Smooth muscle cell (in vitro differentiated cells): ENCODE measurements at regions not wholly inside any gene's neighbourhood (a gene's known extent, or its start where the extent isn't known, plus 50 kb on each side); places are given as distances from the start of the nearest gene placed in this dataset.

Experiments used
- DNase-seq: peaks from one replicate; lab custom pipeline; 2025; ENCODE audit not compliant: unreplicated experiment; lab: John Stamatoyannopoulos, UW
- H2AFZ ChIP-seq: fragments of 200-600 bp; sonication (generic); 2 replicates; pipeline ENCODE4 v1.6.0; 2016; ENCODE audit warnings: antibody characterized with exemption, low read depth, mild to moderate bottlenecking
- H3F3A ChIP-seq: fragments of 200-600 bp; sonication (generic); 2 replicates; pipeline ENCODE4 v1.6.0; 2017; ENCODE audit warnings: antibody characterized with exemption, low read depth
- H3K27ac ChIP-seq: fragments of 200-600 bp; sonication (generic); 2 replicates; pipeline ENCODE4 v1.5.1; 2016; ENCODE audit warnings: low read depth, mild to moderate bottlenecking
- H3K27me3 ChIP-seq: fragments of 200-600 bp; sonication (generic); 2 replicates; pipeline ENCODE4 v1.6.1; 2016; ENCODE audit warnings: low read depth, mild to moderate bottlenecking
- H3K36me3 ChIP-seq: fragments of 200-600 bp; sonication (generic); 2 replicates; pipeline ENCODE4 v1.5.1; 2016; ENCODE audit warnings: low read depth
- H3K4me1 ChIP-seq: fragments of 200-600 bp; sonication (generic); 2 replicates; pipeline ENCODE4 v1.5.1; 2016; ENCODE audit warnings: low read depth
- H3K4me2 ChIP-seq: fragments of 200-600 bp; sonication (generic); 2 replicates; pipeline ENCODE4 v1.6.0; 2016; ENCODE audit warnings: mild to moderate bottlenecking
- H3K4me3 ChIP-seq: fragments of 200-600 bp; sonication (generic); 2 replicates; pipeline ENCODE4 v1.5.1; 2016; ENCODE audit warnings: mild to moderate bottlenecking
- H3K79me2 ChIP-seq: fragments of 200-600 bp; sonication (generic); 2 replicates; pipeline ENCODE4 v1.6.0; 2016; ENCODE audit warnings: low read depth, mild to moderate bottlenecking
- H3K9ac ChIP-seq: fragments of 200-600 bp; sonication (generic); 2 replicates; pipeline ENCODE4 v1.6.0; 2016; ENCODE audit warnings: low read depth
- H3K9me3 ChIP-seq: fragments of 200-600 bp; sonication (generic); replicated peaks from 2 replicates; pipeline ENCODE4 v1.5.1; 2016; ENCODE audit warnings: low read depth
- H4K20me1 ChIP-seq: fragments of 200-600 bp; sonication (generic); 2 replicates; pipeline ENCODE4 v1.6.0; 2016; ENCODE audit warnings: low read depth
- WGBS: methylation state at CpG from one replicate; pipeline ENCODE4 v1.1.7; 2016; ENCODE audit warnings: low lambda C conversion rate; 5-methylcytosine and 5-hydroxymethylcytosine counted together
- TF ChIP-seq, protein P1 (sequence below): fragments of 200-600 bp; sonication (generic); IDR thresholded peaks from 2 replicates; pipeline ENCODE4 v1.5.1; 2017; ENCODE audit warnings: borderline replicate concordance, mild to moderate bottlenecking, antibody characterized with exemption; ENCODE audit not compliant: insufficient read depth, poor library complexity, severe bottlenecking

DNA sequence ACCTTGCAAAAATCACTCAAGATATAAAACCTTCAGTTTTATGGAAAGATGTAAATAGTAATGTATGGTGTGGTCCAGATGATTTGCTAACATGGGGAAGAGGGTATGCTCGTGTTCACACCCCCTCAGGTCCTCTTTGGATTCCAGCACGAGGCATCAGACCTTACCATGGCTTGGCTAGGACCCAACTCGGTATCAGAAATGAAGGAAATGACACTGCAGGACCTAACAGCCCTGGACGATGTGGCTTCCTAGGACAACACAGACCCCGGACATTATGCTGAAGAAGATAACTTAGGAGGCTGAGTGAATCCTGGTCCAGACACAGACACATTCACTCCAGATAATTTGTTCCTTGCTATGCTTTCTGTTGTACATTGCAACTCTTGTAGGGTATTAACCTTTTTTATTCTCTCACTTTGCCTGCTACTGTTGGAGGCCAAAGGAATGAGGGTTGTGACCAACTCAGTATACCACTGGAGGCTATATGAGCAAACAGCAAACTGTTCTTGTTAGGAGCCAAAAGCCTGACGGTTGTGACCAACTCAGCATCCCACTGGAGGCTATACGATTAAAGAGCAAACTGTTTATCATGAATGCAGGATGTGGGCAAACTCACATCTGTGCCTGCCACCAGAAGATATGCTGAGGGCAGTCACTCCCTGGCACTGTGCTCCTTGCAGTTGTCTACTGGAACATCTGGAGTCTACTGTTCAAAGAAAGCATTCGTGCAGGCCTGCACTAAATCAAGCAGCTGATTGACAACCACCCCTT, 121.7 kb downstream of the ZNF429 start:
- DNase-seq: no peak
- TF ChIP-seq, protein P1, sequence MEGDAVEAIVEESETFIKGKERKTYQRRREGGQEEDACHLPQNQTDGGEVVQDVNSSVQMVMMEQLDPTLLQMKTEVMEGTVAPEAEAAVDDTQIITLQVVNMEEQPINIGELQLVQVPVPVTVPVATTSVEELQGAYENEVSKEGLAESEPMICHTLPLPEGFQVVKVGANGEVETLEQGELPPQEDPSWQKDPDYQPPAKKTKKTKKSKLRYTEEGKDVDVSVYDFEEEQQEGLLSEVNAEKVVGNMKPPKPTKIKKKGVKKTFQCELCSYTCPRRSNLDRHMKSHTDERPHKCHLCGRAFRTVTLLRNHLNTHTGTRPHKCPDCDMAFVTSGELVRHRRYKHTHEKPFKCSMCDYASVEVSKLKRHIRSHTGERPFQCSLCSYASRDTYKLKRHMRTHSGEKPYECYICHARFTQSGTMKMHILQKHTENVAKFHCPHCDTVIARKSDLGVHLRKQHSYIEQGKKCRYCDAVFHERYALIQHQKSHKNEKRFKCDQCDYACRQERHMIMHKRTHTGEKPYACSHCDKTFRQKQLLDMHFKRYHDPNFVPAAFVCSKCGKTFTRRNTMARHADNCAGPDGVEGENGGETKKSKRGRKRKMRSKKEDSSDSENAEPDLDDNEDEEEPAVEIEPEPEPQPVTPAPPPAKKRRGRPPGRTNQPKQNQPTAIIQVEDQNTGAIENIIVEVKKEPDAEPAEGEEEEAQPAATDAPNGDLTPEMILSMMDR: no peak
- Histone ChIP-seq H3K27me3 (no peaks in the 10 kb centered on the region), H3K9me3 (peaks cover 2% of the 10 kb centered on the region), H4K20me1 (no peaks in the 10 kb centered on the region), H2AFZ (no peak overlapping the region), H3K4me2 (no peak overlapping the region), H3K9ac (no peak overlapping the region), H3K4me1 (no peaks in the 10 kb centered on the region), H3K4me3 (no peak overlapping the region), H3F3A (no peaks in the 10 kb centered on the region), H3K27ac (no peak overlapping the region), H3K36me3 (no peaks in the 10 kb centered on the region), H3K79me2 (no peaks in the 10 kb centered on the region)
- WGBS: 73% methylated on average over 8 of the region's 8 CpGs

DNA sequence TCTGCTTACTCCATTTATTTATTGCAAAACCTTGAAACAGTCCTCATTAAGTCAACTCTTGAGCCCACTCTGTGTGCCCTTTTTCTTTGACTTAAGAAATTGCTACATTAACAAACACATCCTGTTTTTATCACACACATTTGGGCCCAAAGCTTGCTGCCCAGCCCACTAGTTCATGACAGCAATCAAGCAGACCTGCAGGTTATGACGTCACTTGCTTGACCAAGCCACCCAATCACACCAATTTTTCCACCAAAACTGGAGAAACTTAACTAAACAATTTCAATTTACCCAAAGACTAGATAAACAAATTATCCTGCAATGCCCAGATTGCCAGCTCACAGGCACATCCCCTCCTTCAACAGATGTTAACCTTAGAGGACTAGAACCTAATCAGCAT, 120.7 kb downstream of the ZNF429 start:
- Histone ChIP-seq H2AFZ (no peak overlapping the region), H4K20me1 (no peaks in the 10 kb centered on the region), H3F3A (no peaks in the 10 kb centered on the region), H3K4me1 (no peaks in the 10 kb centered on the region), H3K36me3 (no peaks in the 10 kb centered on the region), H3K4me3 (no peak overlapping the region), H3K9ac (no peak overlapping the region), H3K4me2 (no peak overlapping the region), H3K9me3 (peaks cover 5% of the 10 kb centered on the region), H3K27me3 (no peaks in the 10 kb centered on the region), H3K79me2 (no peaks in the 10 kb centered on the region), H3K27ac (no peak overlapping the region)
- DNase-seq: no peak
- TF ChIP-seq, protein P1: no peak
- 32% methylated on average over 1 of the region's 1 CpG for WGBS

DNA sequence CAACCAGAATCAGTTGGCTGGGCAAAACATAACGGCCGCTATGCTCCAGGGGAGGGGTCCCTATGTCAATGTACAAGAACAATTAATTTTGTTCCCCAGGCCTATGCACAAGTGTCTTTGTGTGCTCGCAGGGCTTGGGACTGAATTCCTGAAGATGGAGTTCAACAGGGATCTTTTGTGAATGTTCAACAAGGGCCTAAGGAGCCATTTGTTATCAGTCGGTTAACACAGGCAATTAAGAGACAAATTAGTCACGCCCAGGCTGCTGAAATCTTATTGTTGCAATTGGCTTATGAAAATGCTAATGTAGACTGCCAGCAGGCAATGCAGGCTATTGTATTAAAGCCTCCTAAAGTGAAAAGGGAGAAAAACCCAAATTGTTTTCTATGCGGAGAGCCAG, 117.5 kb downstream of the ZNF429 start:
- Histone ChIP-seq H3F3A (no peaks in the 10 kb centered on the region), H3K36me3 (no peaks in the 10 kb centered on the region), H3K4me3 (no peak overlapping the region), H3K27me3 (no peaks in the 10 kb centered on the region), H3K9me3 (peaks cover 2% of the 10 kb centered on the region), H4K20me1 (no peaks in the 10 kb centered on the region), H3K9ac (no peak overlapping the region), H3K79me2 (no peaks in the 10 kb centered on the region), H3K27ac (no peak overlapping the region), H2AFZ (no peak overlapping the region), H3K4me1 (no peaks in the 10 kb centered on the region), H3K4me2 (no peak overlapping the region)
- WGBS: 69% methylated on average over 6 of the region's 6 CpGs
- TF ChIP-seq, protein P1: no peak
- no peak for DNase-seq

DNA sequence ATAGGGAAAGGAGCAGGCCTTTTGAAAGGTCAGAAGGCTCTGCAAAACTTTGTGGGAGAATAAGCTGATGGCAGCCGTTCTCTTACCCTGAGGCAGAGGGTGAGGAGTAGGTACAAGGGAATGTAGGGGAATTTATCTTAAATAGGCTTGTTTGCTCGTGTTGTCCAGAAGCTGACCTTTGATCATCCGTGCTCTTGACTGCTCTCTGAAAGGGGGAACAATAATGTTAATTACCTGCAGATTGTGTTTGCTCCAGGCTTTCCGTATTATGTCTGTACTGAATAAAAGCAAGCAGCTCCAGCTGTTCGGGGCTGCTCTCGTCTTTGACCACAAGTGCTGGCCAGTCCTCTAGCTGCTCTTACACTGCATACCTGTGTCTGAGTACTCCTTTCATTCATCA, 116.3 kb downstream of the ZNF429 start:
- Histone ChIP-seq H3F3A (no peaks in the 10 kb centered on the region), H3K27ac (no peak overlapping the region), H3K4me1 (no peaks in the 10 kb centered on the region), H3K79me2 (no peaks in the 10 kb centered on the region), H3K36me3 (no peaks in the 10 kb centered on the region), H3K27me3 (no peaks in the 10 kb centered on the region), H2AFZ (no peak overlapping the region), H4K20me1 (no peaks in the 10 kb centered on the region), H3K4me2 (no peak overlapping the region), H3K9me3 (peaks cover 2% of the 10 kb centered on the region), H3K4me3 (no peak overlapping the region), H3K9ac (no peak overlapping the region)
- no peak for DNase-seq
- TF ChIP-seq, protein P1: no peak
- 76% methylated on average over 6 of the region's 6 CpGs for WGBS
